LHCN-M2 (cell line): ENCODE measurements at regions not wholly inside any gene's neighbourhood (a gene's known extent, or its start where the extent isn't known, plus 50 kb on each side); places are given as distances from the start of the nearest gene placed in this dataset.
"Not testable (repeated sequence)": the region's sequence is repeated elsewhere in the genome, so short reads cannot be mapped to it uniquely, and the experiment has no call there.

Source experiments
- DNase-seq: peaks from one replicate; pipeline ENCODE4 v3.0.0-alpha.2; 2012; ENCODE audit warnings: low read depth

DNA sequence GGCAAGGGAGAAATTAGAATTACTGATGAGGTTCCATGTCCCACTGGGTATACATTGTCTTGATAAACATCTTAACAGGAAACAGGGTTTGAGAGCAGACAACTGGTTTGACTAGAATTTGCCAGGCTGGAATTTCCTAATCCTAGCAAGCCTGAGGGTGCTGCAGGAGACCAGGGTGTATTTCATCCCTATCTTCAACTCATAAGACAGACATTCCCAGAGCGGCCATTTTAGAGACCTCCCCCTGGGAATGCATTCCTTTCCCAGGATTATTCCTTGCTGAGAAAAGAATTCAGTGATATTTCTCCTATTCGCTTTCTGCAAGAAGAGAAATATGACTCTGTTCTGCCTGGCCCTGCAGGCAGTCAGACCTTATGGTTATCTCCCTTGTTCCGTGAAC is 859.3 kb upstream of the GBE1 start:
- DNase-seq, result not testable (repeated sequence)

DNA sequence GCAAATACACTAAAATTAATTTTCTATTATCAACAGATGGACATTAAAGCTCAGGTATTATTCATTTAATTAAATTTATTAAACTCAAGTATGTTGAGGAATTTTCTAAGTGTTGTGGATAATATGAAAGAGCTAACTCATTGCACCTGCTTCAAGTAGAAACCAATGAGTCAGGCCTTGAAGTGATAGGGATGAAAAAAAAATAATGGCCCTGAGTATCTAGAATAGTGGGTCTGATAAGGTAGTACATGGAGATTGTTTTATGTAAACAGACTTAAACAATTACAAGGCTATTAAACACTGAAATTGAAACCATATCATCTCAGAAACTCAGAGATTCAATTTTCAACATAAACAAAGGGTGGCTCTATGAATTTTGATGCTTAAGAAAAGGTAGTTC is 857.1 kb upstream of the GBE1 start:
- DNase-seq, result no peak

DNA sequence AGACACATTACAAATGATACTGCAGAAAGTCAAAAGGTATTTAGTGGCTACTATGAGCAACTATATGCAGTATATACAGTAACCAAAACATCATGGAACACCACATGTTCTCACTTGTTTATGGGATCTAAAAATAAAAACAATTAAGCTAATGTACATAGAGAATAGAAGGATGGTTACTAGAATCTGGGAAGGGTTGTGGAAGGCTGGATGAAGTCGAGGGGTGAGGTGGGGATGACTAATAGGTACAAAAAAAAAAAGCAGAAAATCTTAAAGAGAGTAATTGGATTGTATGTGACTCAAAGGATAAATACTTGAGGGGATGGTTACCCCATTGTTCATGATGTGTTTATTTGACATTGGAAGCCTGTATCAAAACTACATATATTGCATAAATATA is 848.8 kb upstream of the GBE1 start:
- no peak for DNase-seq

DNA sequence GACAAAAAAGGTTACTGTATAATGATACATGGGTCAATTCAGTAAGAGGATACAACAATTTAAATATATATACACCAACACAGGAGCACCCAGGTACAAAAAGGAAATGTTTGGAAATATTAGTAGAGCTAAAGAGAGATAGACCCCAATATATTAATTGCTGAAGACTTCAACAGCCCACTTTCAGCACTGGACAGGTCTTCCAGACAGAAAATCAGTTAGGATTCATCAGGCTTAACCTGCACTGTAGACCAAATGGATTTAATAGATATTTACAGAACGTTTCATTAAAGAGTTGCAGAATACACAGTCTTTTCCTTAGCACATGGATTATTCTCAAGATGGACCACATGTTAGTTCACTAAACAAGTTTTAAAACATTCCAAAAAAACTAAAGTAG is 845.9 kb upstream of the GBE1 start:
- DNase-seq, result no peak

DNA sequence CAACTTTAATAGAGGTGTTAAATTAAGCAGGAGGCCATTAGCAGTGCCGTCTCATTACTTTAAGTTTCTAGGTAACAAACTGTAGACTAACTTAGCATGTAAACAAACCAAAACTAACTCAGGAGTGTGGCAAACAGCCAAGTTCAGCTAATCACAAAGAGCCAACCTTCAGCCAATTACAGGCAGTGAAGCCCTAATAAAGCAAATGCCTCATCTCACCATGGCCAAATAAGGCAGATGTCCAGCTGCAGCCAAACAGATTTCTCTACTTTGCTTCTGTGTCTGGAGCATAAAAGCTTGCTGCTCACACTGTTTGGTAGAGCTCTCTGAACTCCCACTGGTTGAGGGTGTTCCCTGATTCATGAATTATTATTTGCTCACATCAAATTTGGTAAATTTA is 835.4 kb upstream of the GBE1 start:
- no peak for DNase-seq

DNA sequence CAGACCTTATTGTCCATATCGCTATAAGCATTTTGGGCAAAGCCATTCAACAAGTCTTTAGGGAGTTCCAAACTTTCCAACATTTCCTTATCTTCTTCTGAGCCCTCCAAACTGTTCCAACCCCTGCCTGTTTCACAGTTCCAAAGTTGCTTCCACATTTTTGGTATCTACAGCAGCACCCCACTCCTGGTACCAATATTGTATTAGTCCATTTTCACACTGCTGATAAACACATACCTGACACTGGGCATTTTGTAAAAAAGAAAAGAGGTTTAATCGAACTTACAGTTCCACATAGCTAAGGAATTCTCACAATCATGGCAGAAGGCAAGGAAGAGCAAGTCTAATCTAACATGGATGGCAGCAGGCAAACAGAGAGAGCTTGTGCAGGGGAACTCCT is 834.1 kb upstream of the GBE1 start:
- no peak for DNase-seq

DNA sequence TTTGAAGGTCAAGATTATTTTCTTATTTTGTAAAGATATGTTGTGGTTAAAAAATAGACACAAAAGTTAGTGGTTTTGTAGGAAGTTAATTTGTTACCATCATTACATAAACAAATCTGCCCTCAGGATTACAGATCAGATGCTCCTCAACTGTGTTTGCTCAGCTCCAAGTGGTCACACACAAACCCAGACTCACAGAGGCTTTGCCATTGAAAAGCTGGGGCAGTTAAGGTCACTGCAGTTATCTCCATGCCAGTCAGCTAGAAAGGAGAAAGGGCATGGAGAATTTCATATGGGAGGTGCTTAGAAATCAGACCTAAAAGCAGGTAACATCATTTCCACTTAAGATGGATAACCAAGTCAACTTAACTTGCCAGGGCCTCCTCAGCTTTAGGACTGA is 825.7 kb upstream of the GBE1 start:
- no peak for DNase-seq

DNA sequence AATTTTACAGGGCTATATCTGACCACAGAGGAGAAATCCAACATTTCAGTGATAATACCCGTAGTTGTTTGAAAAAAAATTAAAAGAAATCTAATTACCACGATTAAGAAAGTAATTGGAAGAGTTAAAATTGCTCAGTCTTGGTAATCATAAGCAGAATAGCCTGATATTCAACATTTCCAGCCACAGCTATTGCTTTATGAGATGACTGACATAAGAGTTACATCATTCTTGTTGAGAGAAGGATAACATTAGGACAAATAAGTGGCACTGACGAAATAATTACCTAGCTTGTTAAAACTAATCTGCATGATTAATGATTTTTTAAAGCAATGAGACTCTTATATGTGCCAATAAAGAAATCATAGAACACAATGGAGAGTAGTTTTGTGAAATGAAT is 825.0 kb upstream of the GBE1 start:
- DNase-seq, result no peak

DNA sequence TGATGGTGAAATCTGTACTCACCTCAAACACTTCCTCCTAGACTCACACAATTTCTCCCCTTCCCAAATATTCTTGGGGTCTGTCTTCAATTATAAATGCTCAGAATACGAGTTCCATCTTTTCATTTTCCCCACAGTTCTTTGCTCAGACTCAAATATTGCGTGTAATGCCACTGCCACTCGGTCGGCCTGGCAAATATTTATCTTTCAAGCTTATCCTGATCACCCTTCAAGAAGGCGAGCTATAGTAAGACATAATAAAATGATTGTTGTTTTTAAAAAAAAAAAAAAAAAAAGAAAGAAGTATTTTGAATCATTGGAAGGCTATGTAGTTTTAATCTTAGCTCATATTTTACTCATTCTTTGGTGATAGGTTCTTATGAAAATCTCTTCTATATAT is 824.6 kb upstream of the GBE1 start:
- DNase-seq, result not testable (repeated sequence)

DNA sequence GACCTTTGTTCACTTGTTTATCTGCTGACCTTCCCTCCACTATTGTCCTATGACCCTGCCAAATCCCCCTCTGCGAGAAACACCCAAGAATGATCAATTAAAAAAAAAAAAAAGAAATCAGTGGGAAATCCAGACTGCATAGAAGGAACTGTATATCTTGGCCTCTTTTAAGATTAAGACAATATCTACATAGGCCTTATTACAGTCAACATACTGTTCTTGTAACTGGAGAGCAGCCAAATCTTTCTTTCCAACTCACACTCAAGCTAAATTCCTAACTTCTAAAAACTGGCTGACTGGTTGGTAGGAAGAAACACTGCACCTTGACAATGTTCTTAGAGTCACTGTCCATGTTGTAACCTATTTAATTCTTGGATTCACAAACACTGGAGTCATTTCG is 824.1 kb upstream of the GBE1 start:
- DNase-seq, result not testable (repeated sequence)

DNA sequence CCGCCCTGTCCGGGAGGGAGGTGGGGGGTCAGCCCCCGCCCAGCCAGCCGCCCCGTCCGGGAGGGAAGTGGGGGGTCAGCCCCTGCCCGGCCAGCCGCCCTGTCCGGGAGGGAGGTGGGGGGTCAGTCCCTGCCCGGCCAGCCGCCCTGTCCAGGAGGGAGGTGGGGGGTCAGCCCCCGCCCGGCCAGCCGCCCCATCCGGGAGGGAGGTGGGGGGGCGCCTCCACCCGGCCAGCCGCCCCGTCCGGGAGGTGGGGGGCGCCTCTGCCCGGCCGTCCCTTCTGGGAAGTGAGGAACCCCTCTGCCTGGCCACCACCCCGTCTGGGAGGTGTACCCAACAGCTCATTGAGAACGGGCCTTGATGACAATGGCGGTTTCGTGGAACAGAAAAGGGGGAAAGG is 823.4 kb upstream of the GBE1 start:
- DNase-seq, result not testable (repeated sequence)

DNA sequence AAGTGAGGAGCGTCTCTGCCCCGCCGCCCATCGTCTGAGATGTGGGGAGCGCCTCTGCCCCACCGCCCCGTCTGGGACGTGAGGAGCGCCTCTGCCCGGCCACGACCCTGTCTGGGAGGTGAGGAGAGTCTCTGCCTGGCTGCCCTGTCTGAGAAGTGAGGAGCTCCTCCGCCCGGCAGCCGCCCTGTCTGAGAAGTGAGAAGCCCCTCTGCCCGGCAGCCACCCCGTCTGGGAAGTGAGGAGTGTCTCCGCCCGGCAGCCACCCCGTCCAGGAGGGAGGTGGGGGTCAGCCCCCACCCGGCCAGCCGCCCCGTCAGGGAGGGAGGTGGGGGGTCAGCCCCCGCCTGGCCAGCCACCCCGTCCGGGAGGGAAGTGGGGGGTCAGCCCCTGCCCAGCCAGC is 823.0 kb upstream of the GBE1 start:
- DNase-seq, result not testable (repeated sequence)

DNA sequence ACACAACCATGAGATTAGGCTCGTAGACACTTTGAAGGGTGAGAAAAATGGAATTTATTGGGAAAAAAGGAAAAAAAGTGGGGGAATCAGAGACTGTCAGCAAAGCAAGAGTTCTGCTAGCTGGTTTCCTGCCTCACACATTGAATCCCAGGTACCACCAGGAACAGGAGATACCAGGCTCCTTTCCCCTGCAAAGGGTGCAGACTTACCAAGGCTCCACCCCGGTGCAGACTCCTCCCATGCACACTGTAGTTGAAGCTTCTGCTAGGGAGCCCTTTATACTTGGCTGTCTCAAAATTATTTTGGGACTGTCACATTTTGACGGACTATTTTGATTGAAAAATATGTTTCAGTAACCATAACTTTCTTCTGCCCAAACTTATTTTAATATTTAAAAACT is 819.9 kb upstream of the GBE1 start:
- no peak for DNase-seq

DNA sequence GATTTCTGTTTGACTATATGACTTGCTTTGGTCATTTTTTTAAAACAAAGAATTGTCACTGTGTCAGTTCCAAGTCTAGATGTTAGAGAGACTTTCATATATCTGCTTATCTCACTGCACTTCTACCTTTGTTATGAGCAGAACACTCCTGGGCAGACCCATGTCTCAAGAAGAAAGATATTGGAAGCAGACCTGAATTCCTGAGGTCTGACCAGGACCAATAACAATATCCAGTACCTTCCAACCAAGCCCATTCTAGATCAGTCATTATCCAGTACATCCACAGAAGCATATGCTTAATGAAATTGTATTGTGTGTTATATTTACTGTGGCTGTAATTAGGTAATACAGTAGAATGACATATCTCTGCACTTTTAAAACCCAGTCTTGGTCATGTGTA is 811.3 kb upstream of the GBE1 start:
- no peak for DNase-seq

DNA sequence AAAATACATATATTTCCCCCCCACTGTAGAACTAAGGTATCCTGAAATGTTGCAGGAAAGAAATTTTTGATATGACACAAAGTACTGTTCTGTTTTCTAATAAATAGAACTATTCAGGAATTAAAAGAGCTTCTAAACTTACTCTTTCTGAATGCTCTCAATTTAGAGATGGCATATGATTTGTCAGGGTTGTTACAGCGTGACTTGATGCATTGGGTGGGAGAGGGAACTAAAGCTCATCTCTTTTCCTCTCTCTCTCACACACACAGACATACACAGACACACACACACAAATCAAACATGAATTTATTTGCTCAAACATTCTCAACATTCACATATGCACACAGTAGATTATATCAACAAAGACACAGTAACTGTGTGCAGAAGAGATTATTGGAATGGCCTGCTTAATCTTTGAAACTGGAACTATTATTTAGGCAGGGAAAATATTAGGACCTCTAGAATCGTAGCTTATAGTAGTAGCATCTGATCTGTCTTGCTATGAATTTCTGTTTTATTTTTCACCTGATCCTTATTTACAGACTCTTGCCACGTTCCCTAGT is 807.4 kb upstream of the GBE1 start:
- DNase-seq, result no peak

DNA sequence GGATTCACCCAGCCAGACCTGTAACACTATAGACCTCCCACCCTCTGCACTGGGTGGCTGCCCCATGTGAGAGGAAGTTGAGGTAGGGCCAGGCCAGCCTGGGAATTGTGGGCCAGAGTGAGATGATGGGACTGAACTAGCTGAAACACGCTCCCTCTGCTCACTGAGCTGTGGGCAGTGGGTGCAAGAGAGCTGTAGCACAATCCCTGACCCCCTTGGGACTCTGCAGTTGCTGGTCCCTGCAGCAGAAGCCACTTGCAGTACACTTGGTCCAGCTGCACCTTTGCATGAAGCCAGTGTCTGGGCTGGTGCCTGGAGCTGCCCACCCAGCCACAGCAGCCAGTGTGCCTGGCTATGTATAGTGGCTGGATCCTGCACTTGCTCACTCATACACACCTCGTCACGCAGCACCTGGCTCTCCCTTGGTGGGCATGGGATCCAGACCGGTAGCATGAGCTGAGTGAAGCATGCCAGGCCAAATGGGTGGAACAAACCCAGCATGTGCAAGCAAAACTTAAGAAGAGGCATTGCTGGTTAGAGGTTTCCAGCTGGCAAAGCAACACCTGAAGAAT is 805.7 kb upstream of the GBE1 start:
- DNase-seq, result no peak

DNA sequence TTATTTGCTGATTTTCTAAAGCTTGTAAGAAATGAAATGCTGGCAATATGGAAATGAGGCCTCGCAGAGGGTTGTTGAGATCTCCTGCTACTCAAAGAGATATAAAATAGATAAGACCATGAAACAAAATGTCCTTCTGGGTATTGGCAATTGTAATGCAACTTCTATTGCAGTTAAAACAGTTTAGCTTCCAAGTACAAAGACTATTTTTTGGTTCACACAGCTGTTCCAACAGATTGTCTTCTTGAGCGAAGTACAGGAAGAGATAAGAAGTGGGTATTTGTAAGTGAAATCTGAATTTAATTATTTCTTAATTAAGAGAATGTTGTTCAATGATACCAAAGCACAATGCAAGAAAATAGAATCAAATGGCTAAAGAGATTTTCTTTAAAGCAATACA is 801.5 kb upstream of the GBE1 start:
- no peak for DNase-seq

DNA sequence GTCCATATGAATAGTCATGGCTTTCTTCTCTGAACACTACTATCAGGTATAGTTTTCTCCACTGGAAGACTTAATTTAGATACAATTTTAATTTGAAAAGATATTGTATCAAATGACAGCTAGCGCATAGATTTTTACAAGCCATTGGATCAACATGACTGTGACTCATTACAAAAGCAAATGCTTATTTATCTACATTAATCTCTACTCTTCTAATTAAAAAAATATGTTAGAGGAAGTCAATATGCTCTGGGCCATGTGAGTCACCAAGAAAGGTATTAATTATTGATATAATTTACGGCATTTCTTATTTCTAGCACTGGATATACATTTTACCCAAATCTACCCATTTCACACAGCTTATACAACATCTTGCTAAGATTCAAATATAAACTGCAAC is 800.3 kb upstream of the GBE1 start:
- DNase-seq, result no peak

DNA sequence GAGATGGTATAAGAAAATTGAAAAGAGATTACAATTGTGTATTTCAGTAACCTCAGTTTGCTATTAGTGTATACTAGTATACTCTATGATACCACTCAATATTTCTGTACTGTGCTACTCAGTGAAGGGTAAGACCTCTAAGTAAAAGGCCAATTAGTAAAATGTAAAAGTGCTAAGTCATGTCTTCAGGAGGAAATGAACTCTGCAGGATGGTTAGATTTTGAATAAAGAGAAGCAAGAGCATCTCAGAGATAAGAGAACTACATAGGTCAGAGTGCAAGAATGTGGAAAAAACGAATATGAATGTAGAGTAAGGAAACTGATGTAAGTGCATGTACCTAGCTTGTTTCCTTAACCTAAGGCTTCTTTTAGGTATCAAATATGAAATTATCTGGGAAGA is 796.6 kb upstream of the GBE1 start:
- DNase-seq, result no peak

DNA sequence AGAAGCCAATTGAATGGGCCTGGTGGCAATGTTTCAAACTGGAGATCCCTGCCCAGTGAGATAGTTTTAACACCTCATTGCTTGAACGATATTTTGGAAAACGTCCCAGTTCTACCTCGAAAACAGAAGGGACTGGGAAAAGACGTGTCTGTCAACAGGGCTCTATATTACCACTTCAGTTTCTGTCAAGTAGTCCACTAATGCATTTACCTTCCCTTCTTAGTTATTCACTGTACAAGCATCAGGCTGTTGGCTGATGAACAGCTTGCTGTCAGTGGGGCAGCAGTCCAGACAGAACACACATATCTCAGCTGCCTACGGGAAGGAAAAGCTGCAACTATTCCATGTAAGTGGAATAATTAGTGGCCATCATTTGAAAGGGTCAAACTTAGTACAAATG is 794.7 kb upstream of the GBE1 start:
- no peak for DNase-seq

DNA sequence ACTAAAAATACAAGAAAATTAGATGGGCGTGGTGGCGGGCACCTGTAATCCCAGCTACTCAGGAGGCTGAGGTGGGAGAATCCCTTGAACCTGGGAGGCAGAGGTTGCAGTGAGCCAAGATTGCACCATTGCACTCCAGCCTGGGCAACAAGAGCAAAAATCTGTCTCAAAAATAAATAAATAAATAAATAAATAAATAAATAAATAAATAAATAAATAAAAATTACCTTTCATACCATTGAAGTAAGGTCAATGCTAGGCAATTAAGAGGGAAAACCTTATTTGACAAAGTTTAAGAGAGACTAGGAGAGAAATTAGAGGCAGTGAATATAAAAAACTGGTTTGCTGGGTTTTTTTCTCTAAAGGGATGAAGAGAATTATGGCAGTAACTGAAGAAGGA is 781.1 kb upstream of the GBE1 start:
- not testable (repeated sequence) for DNase-seq

DNA sequence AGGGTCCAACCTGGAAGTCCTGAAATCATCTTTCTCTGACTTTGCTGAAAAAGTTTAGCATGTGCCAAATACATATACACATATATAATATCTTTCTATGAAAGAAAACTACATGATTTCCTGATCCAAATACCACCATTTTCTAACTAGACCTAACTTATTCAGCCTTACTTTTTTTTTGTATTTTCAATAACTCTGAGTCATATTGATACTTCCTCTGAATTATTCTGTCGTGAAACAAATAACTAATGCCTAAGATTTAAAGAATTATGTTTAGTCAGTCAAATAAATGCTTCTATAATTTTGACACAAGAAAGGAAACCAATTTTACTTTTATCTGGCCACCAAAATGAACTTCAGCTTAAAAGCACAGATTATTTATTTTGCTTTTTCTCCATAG is 760.2 kb upstream of the GBE1 start:
- DNase-seq, result no peak

DNA sequence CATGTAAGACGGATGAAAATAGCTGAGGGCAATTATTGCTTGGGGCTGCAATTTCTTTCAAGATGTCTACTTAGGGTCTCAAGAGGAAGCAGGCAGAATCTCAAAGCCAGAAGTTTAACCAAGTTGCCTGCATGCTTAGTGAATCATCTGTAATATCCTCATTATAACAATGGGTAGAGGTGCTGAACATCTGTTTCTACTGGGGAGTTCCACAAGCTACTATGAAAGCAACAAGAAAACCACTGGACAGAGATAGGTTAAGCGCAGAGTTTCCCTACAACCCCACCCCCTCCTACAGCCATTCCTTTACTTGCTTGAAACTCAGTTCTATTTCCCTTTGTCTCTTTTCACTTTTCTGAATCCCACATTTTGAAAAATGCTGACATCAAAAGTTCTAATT is 759.4 kb upstream of the GBE1 start:
- no peak for DNase-seq

DNA sequence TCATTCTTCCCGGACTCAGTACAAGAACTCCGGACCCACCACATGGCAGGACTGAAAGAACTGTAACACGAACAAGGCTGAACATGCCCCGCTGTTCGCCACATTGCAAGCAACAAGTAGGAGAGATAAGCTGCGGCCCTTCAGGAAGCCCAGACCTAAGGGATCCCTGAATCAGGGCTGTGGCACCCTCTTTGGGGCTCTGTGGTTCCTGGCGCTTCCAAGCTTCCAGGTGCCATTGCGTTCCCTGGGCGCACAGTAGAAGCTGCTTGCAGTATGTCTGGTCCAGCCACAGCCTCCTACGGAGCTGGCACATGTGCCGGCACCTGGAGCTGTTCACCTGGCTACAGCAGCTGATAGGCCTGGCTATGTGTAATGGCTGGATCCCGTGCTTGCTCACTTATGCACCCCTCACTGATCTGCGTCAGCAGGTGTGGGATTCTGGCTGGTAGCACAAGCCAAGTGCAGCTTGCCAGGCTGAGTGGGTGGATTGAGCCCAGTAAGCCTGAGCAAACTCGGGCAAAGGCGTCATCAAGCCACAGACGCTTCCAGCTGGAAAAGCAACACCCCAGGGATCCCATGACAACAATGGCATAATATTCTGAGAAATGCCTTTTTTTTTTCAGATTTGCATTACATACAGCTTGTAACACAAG is 748.6 kb upstream of the GBE1 start:
- DNase-seq, result no peak
